NCI-H2227 (cell line): ENCODE measurements at regions not wholly inside any gene's neighbourhood (a gene's known extent, or its start where the extent isn't known, plus 50 kb on each side); places are given as distances from the start of the nearest gene placed in this dataset.

Source experiments
- DNase-seq: peaks from one replicate; lab custom pipeline; 2025; ENCODE audit not compliant: unreplicated experiment; lab: John Stamatoyannopoulos, UW

- no peak for DNase-seq
Measured at GRCh38 chr2:176597916-176598315, 328.7 kb downstream of the MTX2 start.

- DNase-seq: no peak
Measured at GRCh38 chr2:176598351-176598750, 329.1 kb downstream of the MTX2 start.

DNA sequence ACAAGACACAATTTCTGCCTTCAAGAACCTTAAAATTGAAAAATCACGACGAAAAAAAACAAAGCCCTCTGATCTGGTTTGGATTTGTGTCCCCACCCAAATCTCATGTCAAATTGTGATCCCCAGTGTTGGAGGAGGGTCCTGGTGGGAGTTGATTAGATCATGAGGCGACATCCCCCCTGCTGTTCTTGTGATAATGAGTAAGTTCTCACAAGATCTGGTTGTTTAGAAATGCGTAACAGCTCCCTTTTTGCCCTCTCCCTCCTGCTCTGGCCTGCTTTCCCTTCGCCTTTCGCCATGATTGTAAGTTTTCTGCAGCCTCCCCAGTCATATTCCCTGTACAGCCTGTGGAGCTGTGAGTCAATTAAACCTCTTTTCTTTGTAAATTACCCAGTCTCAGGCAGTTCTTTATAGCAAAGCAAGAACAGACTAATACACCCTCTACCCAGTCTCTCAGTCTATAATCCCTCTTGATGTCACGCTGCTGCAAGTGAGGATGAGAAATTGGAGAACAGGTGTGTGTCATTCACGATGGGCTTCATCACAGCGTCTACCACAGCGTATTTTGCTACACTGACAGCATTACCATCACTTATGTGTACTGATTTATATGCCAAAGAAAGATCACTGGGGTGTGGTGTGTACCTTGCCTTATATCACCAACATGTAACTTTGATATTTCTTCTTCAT, 330.7 kb downstream of the MTX2 start:
- no peak for DNase-seq

DNA sequence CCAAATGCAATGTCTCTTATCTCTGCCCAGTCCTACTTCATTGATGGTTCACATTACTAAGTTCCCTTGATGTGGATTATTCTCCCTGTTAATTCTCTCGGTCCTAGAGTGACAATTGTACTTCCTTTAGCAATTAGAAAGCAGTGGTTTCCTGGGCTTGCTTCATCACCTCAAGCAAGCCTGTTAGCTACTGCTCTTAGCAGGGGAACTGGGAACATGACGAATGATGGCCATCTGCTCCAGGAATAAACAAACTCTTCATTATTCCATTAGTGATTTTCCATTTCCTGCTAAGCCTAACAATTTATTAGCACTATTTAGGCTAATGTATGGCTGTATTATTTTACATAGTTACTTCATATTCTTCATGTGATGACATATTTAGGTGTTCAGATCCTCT, 331.8 kb downstream of the MTX2 start:
- no peak for DNase-seq

- no peak for DNase-seq
Measured at GRCh38 chr2:176612036-176612435, 342.8 kb downstream of the MTX2 start.

DNA sequence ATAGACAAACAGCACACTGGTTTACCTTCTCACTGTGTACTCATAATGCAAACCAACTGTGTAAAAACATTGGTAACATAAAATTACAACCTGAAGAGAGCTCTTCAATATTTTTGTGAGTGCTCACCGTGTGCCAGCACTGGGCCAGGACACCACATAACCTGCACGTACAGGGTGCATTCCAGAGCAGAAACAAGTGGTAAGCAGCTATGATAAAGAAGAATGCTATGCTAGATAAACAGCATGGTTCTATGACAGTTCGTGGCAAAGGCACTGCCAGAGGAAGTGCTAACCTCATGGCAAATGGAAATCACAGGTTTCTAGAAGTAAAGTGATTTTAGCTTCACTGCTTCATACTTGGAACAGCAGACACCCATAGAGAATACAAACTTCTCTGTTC, 343.5 kb downstream of the MTX2 start:
- DNase-seq: no peak

- DNase-seq: no peak
Measured at GRCh38 chr2:176613323-176613987, 344.2 kb downstream of the MTX2 start.

- no peak for DNase-seq
Measured at GRCh38 chr2:176614049-176614448, 344.8 kb downstream of the MTX2 start.

DNA sequence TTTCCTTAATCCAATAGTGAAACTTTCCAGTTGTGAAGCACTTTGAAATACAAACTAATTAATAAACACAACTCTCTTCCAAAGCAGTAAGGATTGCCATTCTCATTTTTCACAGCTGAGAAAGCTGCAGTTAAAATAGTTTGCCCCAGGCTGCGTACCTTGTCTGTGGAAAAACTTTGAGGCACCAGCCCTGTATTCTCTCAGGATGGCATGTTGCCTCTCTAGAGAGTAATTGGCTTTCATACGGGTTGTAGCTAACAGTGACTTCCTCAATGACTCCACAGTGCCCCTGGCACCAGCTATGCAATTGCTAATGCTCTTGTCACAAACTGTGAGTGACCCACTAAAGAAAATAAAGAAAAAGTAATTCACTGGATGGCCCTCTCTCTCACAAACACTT, 345.7 kb downstream of the MTX2 start:
- DNase-seq: no peak

DNA sequence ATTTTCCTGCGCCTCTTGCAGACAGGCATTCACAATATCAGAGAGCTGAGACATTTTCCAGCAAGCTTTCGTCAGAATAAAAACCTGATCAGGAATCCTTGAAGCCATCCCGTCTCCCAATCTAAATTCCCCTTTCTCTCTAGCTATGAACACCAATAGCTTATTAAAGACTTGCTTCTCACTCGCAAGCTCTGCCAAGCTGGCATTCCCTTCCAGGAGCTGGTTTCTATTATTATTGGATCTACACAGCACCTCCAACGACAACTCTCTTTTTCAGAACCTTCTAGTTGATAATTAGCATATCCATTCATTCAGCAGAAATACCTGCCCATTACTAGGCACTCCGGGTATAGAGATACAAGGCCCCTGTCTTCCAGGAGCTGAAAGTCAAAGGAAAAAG, 350.3 kb downstream of the MTX2 start:
- DNase-seq: no peak

DNA sequence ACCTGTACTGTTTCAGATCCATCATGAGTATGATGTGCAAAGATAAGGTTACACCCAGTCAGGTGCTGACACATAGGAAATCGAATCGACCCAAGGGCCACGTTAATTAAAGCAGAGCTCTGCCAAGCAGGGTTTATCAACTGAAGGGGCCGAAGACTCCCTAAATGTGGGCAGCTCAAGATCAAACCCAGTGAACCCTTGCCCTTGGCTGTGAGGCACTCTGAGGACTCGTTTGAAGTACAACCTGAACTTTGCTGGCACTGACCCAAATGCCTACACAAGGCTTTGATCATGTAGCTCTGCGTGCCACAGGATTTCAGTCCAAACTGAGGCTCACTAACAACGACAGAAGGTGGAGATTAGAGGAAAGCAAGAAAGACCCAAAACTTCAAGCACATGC, 352.1 kb downstream of the MTX2 start:
- DNase-seq: no peak

DNA sequence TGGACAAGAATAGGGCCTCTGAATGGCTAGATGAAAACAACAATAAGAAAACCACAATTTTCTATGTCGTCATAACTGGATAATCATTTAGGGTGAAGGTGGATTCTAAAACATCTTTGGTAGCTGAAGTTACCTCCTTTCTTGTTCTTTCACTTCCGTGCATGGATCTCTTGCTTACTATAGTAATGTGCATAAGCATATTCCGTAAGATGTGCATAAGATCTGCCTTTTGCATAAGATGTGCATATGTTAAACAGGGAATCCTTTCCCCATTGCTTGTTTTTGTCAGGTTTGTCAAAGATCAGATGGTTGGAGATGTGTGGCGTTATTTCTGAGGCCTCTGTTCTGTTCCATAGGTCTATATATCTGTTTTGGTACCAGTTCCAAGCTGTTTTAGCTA, 353.6 kb downstream of the MTX2 start:
- DNase-seq: no peak

- no peak for DNase-seq
Measured at GRCh38 chr2:176626796-176627195, 357.6 kb downstream of the MTX2 start.

DNA sequence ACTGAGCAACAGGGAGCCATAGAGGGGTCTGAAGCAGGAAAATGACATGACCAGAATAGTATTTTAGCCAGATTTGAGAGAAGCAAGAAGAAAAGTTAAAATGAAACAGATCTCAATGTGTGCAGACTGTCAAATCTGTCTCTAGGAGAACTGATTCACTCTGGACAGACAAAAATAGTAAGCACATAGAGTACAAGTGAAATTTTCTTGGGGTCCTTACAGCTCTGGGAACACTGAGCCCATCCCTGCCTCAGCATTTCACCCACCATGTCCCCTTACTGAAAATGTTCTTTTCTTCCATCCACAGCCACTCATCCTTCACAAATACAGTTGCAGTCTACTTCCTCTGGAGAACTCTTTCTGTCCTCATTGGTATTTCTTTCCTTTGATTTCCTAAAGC, 359.2 kb downstream of the MTX2 start:
- DNase-seq: no peak

GRCh38 chr2:176633754-176634153, 364.5 kb downstream of the MTX2 start:
- no peak for DNase-seq

GRCh38 chr2:176636401-176636800, 367.2 kb downstream of the MTX2 start:
- no peak for DNase-seq

GRCh38 chr2:176637142-176637485, 367.9 kb downstream of the MTX2 start:
- DNase-seq: no peak

GRCh38 chr2:176637486-176638166, 368.4 kb downstream of the MTX2 start:
- DNase-seq: peak; percentile 43

GRCh38 chr2:176638167-176639015, 369.1 kb downstream of the MTX2 start:
- peak; percentile 79 for DNase-seq

GRCh38 chr2:176639016-176639343, 369.7 kb downstream of the MTX2 start:
- DNase-seq: no peak

DNA sequence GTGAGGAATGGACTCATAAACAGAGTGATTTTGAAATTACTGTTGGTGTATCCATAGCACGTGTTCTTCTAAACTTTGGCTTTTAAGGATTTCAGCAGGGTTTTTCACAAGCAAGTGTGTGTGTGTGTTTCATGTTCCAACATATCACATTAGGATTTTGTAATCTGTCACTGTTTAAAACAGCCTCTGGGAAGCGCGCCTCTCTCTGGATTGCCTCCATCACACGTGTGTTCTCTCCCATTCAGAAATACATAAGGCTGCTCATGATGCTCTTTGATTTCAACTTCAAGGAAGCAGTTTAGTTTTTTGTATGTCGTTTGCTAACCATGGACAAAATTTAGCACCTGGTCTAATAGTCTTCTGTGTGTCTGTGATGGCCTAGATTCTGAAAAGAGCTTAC, 370.4 kb downstream of the MTX2 start:
- DNase-seq: no peak

GRCh38 chr2:176641436-176641835, 372.2 kb downstream of the MTX2 start:
- no peak for DNase-seq
